ENCODE measurements at regions not wholly inside any gene's neighbourhood (a gene's known extent, or its start where the extent isn't known, plus 50 kb on each side); places are given as distances from the start of the nearest gene placed in this dataset.

GRCh38 chr11:81787584-81788049, 946.0 kb downstream of the FAM181B start:
- Histone ChIP-seq H4K5ac (ENCODE audit: insufficient read length, low read depth, low read length) (no peak overlapping the region), H3K4ac (replicated peaks; ENCODE audit: insufficient read length, low read depth, low read length) (no peak overlapping the region), H3K23ac (ENCODE audit: insufficient read length) (no peak overlapping the region), H3K4me2 (ENCODE audit: insufficient read depth in 1 of 2, low read depth in 2 of 2, low read length in 2 of 2) (no peak overlapping the region), H3K9me3 (ENCODE audit: insufficient read depth in 2 of 2, low read depth in 1 of 2, low read length in 1 of 2) (no peaks in the 10 kb centered on the region), H3K56ac (replicated peaks; ENCODE audit: insufficient read length, low read depth, low read length) (no peak overlapping the region), H2AFZ (ENCODE audit: low read length) (no peak overlapping the region), H2BK120ac (replicated peaks; ENCODE audit: low read depth, low read length) (no peak overlapping the region), H4K20me1 (replicated peaks in 1 of 2; ENCODE audit: control insufficient read depth in 1 of 2, insufficient read depth in 2 of 2, low read length in 2 of 2) (no peaks in the 10 kb centered on the region), H3K27ac (ENCODE audit: low read depth, low read length) (no peak overlapping the region), H2BK12ac (ENCODE audit: low read depth, low read length) (no peak overlapping the region), H3K23me2 (ENCODE audit: low read depth, low read length) (no peaks in the 10 kb centered on the region), H3K27me3 (replicated peaks in 1 of 4; ENCODE audit: control insufficient read depth in 3 of 4, extremely low read depth in 1 of 4, insufficient read depth in 3 of 4, low read length in 3 of 4) (no peaks in the 10 kb centered on the region), H2BK5ac (ENCODE audit: low read depth, low read length) (no peak overlapping the region), H3K9ac (replicated peaks in 1 of 4; ENCODE audit: extremely low read depth in 1 of 4, low read depth in 3 of 4, low read length in 3 of 4) (no peak overlapping the region), H2BK20ac (ENCODE audit: low read length) (no peak overlapping the region), H3K14ac (ENCODE audit: insufficient read length) (no peak overlapping the region), H3K79me1 (ENCODE audit: low read depth, low read length) (no peaks in the 10 kb centered on the region), H3K4me1 (replicated peaks in 1 of 4; ENCODE audit: control insufficient read depth in 3 of 4, insufficient read depth in 4 of 4, low read length in 3 of 4) (no peaks in the 10 kb centered on the region), H4K91ac (replicated peaks; ENCODE audit: insufficient read length, low read length) (no peak overlapping the region), H4K8ac (ENCODE audit: extremely low read depth, insufficient read depth, low read length) (no peak overlapping the region), H2BK15ac (ENCODE audit: low read length) (no peak overlapping the region), H3K18ac (ENCODE audit: extremely low read depth, low read length) (no peak overlapping the region), H3K79me2 (ENCODE audit: control insufficient read depth in 1 of 2, insufficient read depth in 2 of 2, low read length in 2 of 2) (no peaks in the 10 kb centered on the region), H3K4me3 (ENCODE audit: extremely low read depth in 1 of 4, insufficient read depth in 2 of 4, low read depth in 3 of 4, low read length in 4 of 4) (no peak overlapping the region), H3K36me3 (ENCODE audit: control insufficient read depth in 2 of 4, insufficient read depth in 4 of 4, low read length in 3 of 4) (no peaks in the 10 kb centered on the region), H2AK5ac (ENCODE audit: low read depth, low read length) (no peak overlapping the region)
- 91% methylated on average over 1 of the region's 1 CpG; no CpG with 5 or more reads in 1 of the 2 experiments for WGBS, 2 experiments (ENCODE audit: extremely low coverage in 1 of 2, insufficient coverage in 1 of 2, insufficient read length in 1 of 2, insufficient replicate concordance in 2 of 2, low coverage in 1 of 2, low lambda C conversion rate in 2 of 2, missing lambda C conversion rate in 1 of 2)
- CTCF ChIA-PET (ENCODE audit: partially characterized antibody), result interaction anchor here (0.7 to 1.9 kb wide), 6 partner anchors 12 to 1155 kb away, joined by 3 to 5 read pairs (median 3); no protein-coding TSS in a partner anchor
- POLR2A ChIA-PET (ENCODE audit: partially characterized antibody), result no interaction called here
- FAIRE-seq (no peak), DNase-seq (ENCODE audit: low read depth in 1 of 2, low spot score in 2 of 2) (no peak)
- TF ChIP-seq RAD21 (IDR thresholded peaks at IDR 0.05 in 1 of 2, conservative IDR thresholded peaks at IDR 0.05 in 1 of 2; ENCODE audit: low read depth in 2 of 2, low read length in 2 of 2) (peak; percentile 32 to 34), SIX5 (IDR thresholded peaks at IDR 0.05; ENCODE audit: low read depth, low read length) (no peak), CTCF (IDR thresholded peaks at IDR 0.05; ENCODE audit: control extremely low read depth in 1 of 3, insufficient read depth in 1 of 3, low read depth in 1 of 3, low read length in 3 of 3) (peak in 1 of 3 experiments; percentile 3; a peak in 1 of 4 replicates), SIN3A (conservative IDR thresholded peaks at IDR 0.05 in 1 of 2, IDR thresholded peaks at IDR 0.05 in 1 of 2; ENCODE audit: low read depth in 1 of 2, low read length in 2 of 2) (no peak), SP4 (IDR thresholded peaks at IDR 0.05; ENCODE audit: low read length) (no peak), NRF1 (IDR thresholded peaks at IDR 0.05; ENCODE audit: low read depth, low read length) (no peak)

Data from H1 (cell line).